ENCODE measurements at regions not wholly inside any gene's neighbourhood (a gene's known extent, or its start where the extent isn't known, plus 50 kb on each side); places are given as distances from the start of the nearest gene placed in this dataset.

DNA sequence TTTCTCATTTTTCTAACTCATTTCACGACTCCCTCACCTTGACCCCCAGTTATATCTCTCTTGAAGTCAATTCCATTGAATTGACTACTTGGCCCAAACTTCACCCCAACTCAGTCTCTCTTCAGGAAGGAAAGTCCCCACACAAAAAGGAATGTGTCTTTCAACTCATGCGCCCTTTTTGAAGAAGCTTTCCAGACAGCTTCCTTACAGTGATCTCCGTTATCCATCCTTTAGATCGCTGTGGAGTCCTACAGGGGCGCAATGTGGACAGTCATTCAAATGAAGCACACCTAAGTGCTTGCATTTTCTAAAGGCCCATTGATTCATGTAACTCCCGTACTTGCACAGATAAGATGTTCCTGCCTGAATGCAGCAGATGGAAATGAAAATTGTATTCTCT lies 101.1 kb upstream of the VPREB1 start:
- TF ChIP-seq, protein P1, sequence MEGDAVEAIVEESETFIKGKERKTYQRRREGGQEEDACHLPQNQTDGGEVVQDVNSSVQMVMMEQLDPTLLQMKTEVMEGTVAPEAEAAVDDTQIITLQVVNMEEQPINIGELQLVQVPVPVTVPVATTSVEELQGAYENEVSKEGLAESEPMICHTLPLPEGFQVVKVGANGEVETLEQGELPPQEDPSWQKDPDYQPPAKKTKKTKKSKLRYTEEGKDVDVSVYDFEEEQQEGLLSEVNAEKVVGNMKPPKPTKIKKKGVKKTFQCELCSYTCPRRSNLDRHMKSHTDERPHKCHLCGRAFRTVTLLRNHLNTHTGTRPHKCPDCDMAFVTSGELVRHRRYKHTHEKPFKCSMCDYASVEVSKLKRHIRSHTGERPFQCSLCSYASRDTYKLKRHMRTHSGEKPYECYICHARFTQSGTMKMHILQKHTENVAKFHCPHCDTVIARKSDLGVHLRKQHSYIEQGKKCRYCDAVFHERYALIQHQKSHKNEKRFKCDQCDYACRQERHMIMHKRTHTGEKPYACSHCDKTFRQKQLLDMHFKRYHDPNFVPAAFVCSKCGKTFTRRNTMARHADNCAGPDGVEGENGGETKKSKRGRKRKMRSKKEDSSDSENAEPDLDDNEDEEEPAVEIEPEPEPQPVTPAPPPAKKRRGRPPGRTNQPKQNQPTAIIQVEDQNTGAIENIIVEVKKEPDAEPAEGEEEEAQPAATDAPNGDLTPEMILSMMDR (IDR thresholded peaks at IDR 0.05) = no peak

DNA sequence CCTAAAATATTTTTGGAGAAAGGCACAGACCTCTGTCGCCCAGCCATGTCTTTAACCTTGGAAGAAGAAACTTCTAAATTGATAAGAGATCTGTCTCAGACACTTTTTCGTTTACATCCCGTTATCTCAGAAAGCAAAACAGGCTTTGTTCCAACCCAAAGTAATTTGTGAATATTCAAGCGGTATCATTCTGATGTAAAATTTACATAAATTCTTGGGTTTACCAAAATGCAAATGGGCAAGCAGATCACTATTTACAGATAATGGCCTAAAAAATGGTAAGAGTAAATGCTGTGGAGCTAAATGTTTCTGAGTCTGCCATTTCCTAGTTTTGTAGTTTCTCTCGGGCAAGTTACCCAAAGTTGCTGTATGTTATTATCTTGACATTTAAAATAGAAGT lies 101.9 kb upstream of the VPREB1 start:
- TF ChIP-seq, protein P1 (IDR thresholded peaks at IDR 0.05) = no peak

DNA sequence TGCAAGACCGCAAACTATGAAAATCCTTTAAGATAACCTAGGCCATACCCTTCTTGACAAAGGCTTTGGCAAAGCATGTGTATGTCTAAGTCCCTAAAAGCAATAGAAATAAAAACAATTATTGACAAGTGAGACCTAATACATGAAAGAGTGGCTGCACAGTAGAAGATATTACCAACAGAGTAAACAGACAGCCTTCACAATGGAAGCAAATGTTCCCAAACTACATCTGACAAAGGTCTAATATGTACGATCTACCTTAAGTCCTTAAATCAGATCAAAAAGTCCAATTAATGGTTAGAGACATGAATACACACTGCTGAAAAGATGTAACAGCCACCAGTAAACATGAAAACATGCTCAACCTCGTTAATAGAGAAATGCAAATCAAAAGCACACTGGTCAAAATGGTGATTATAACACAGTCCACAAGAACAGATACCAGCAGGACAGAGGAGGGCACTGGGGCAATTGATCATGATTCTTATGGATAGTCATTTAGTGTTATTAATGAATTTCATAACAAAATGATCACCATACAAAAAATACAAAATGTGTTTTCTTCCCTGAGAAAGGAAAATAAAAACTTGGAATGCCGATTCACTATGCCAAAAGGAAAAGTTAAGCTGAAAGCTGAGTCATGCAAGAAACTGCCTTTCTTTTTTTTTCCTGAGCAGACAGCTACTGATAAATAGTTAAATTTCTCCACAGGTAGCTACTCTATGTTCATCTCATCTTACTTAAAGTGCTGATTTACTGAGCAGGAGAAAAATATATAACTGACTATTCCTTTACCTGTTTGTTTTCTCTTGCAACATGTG lies 102.6 kb upstream of the VPREB1 start:
- TF ChIP-seq, protein P1 (IDR thresholded peaks at IDR 0.05) = no peak

DNA sequence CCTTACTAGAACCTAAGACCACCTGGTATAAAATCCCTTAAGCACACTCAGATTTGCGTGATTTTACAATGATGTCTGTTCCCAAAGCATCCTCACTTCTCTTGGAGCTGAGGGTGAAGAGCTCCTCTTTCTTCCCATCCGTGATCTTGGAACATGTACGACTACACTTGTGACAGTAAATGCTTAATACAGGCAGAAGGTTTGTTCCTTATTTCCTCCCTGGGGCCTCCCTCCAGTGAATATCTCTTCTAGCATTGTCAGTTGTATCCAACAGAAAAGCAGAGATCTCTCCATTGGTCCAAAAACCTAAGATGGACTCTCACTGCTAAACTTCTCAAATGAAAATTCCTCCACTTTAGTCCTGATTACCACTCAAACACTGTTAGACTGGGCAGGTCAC lies 103.6 kb upstream of the VPREB1 start:
- TF ChIP-seq, protein P1 (IDR thresholded peaks at IDR 0.05) = no peak

DNA sequence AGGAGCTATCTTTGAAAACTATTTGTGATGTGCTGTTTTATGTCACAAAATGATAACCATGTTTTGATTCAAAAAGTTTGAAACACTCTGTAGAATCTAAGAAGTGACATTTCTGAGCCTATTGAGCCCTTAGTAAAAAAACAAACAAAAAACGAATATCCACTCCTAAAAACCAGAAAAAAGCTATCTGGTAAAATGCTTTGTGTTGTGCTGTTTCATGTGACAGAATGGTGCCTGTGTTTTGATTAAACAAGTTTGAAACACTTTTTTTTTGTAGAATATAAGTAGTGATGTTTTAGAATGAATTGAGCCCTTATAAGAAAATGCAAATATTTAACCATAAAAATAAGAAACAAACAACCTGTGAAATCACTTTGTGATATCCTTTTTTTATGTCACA lies 105.2 kb upstream of the VPREB1 start:
- TF ChIP-seq, protein P1 (IDR thresholded peaks at IDR 0.05) = no peak

DNA sequence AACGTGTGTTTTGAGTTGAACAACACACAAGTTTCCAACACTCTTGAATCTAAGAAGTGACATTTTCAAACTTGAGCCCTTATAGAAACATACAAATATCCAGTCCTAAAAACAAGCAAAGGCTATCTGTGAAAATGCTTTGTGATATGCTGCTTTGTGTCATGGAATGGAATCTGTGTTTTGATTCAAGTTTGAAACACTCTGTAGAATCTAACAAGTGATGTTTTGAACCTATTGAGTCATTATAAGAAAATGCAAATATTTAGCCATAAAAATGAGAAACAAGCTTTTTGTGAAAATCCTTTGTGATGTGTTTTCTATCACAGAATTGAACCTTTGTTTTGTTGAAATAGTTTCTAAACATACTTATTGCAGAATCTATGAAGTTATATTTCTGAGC lies 105.7 kb upstream of the VPREB1 start:
- TF ChIP-seq, protein P1 (IDR thresholded peaks at IDR 0.05) = no peak

DNA sequence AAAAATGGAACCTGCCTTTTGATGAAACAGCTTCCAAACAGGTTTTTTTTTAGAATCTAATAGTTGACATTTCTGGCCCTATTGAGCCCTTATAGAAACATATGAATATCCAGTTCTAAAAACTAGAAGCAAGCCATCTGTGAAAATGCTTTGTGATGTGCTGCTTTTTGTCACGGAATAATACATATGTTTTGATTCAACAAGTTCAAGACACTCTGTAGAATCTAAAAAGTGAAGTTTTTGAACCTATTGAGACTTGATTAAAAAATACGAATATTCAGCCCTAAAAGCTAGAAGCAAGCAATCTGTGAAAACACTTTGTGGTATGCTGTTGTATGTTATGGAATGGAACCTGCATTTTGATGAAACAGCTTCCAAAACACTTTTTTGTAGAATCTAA lies 106.7 kb upstream of the VPREB1 start:
- TF ChIP-seq, protein P1 (IDR thresholded peaks at IDR 0.05) = no peak

DNA sequence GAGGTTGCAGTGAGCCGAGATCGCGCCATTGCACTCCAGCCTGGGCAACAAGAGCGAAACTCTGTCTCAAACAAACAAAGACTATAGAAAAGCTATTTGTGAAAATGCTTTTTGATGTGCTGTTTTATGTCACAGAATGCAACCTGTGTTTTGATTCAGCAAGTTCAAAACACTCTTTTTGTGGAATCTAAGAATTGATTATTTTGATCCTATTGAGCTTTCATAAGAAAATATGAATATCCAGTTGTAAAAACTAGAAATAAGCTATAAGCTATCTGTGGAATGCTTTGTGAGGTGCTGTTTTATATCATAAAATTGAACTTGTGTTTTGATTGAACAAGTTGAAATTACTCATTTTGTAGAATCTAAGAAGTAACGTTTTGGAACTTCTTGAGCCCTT lies 110.7 kb upstream of the VPREB1 start:
- TF ChIP-seq, protein P1 (IDR thresholded peaks at IDR 0.05) = no peak

Measured in LNCAP (cell line).